Hippocampal formation (tissue), 2 donors: ENCODE measurements at regions not wholly inside any gene's neighbourhood (a gene's known extent, or its start where the extent isn't known, plus 50 kb on each side); places are given as distances from the start of the nearest gene placed in this dataset.

Experiments used
- DNase-seq, 2 donors: peaks; one replicate each; lab custom pipeline; 2025; lab: John Stamatoyannopoulos, UW

- no peak for DNase-seq
Observed at GRCh38 chr20:58069207-58069606, 159.2 kb downstream of the ANKRD60 start.

GRCh38 chr20:58065508-58066361 is 162.7 kb downstream of the ANKRD60 start:
- DNase-seq = no peak

- no peak for DNase-seq
Observed at GRCh38 chr20:58064411-58065010, 163.9 kb downstream of the ANKRD60 start.

GRCh38 chr20:58059260-58059544 is 169.3 kb downstream of the ANKRD60 start:
- no peak for DNase-seq

GRCh38 chr20:58058421-58059259 is 169.8 kb downstream of the ANKRD60 start:
- DNase-seq = no peak

- no peak for DNase-seq
Observed at GRCh38 chr20:58056921-58057686, 171.3 kb downstream of the ANKRD60 start.

GRCh38 chr20:58056021-58056591 is 172.3 kb downstream of the ANKRD60 start:
- DNase-seq = no peak

- DNase-seq = peak in 1 of 2 donors; percentile 27
Observed at GRCh38 chr20:58054780-58055373, 173.6 kb downstream of the ANKRD60 start.

- no peak for DNase-seq
Observed at GRCh38 chr20:58054082-58054779, 174.2 kb downstream of the ANKRD60 start.

GRCh38 chr20:58053391-58054055 is 174.9 kb downstream of the ANKRD60 start:
- no peak for DNase-seq

- DNase-seq = no peak
Observed at GRCh38 chr20:58051367-58051766, 177.1 kb downstream of the ANKRD60 start.

GRCh38 chr20:58048096-58048702 is 180.3 kb downstream of the ANKRD60 start:
- DNase-seq = no peak

- DNase-seq = no peak
Observed at GRCh38 chr20:58046311-58046710, 182.1 kb downstream of the ANKRD60 start.

- no peak for DNase-seq
Observed at GRCh38 chr20:58045579-58045978, 182.9 kb downstream of the ANKRD60 start.

- DNase-seq = no peak
Observed at GRCh38 chr20:58044931-58045555, 183.4 kb downstream of the ANKRD60 start.

- no peak for DNase-seq
Observed at GRCh38 chr20:58044286-58044685, 184.2 kb downstream of the ANKRD60 start.

GRCh38 chr20:58043236-58044140 is 185.0 kb downstream of the ANKRD60 start:
- no peak for DNase-seq

- no peak for DNase-seq
Observed at GRCh38 chr20:58042591-58042990, 185.9 kb downstream of the ANKRD60 start.
